ENCODE measurements at regions not wholly inside any gene's neighbourhood (a gene's known extent, or its start where the extent isn't known, plus 50 kb on each side); places are given as distances from the start of the nearest gene placed in this dataset.

DNA sequence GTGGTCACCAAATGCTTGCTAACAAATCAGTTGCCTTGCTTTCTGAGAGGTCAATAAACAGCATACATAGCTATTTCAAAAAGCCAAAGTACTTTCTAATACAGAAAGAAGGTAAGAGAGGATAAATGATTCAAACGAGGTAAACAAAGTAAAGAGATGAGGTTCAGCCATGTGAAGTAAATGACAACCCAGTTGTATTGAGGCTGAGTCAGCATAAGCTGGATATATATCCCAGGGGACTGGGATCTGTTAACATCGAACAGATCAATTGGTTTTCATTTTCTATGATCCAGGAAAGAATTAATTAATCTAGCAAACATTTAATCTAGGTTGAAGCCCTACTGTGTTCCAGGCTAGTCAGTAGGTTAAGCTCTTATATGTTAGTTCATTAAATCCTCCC lies 97.3 kb upstream of the GRIA3 start (continued):
- TF ChIP-seq, protein P1, sequence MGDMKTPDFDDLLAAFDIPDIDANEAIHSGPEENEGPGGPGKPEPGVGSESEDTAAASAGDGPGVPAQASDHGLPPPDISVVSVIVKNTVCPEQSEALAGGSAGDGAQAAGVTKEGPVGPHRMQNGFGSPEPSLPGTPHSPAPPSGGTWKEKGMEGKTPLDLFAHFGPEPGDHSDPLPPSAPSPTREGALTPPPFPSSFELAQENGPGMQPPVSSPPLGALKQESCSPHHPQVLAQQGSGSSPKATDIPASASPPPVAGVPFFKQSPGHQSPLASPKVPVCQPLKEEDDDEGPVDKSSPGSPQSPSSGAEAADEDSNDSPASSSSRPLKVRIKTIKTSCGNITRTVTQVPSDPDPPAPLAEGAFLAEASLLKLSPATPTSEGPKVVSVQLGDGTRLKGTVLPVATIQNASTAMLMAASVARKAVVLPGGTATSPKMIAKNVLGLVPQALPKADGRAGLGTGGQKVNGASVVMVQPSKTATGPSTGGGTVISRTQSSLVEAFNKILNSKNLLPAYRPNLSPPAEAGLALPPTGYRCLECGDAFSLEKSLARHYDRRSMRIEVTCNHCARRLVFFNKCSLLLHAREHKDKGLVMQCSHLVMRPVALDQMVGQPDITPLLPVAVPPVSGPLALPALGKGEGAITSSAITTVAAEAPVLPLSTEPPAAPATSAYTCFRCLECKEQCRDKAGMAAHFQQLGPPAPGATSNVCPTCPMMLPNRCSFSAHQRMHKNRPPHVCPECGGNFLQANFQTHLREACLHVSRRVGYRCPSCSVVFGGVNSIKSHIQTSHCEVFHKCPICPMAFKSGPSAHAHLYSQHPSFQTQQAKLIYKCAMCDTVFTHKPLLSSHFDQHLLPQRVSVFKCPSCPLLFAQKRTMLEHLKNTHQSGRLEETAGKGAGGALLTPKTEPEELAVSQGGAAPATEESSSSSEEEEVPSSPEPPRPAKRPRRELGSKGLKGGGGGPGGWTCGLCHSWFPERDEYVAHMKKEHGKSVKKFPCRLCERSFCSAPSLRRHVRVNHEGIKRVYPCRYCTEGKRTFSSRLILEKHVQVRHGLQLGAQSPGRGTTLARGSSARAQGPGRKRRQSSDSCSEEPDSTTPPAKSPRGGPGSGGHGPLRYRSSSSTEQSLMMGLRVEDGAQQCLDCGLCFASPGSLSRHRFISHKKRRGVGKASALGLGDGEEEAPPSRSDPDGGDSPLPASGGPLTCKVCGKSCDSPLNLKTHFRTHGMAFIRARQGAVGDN (IDR thresholded peaks at IDR 0.05), result no peak
- TF ChIP-seq, protein P2, sequence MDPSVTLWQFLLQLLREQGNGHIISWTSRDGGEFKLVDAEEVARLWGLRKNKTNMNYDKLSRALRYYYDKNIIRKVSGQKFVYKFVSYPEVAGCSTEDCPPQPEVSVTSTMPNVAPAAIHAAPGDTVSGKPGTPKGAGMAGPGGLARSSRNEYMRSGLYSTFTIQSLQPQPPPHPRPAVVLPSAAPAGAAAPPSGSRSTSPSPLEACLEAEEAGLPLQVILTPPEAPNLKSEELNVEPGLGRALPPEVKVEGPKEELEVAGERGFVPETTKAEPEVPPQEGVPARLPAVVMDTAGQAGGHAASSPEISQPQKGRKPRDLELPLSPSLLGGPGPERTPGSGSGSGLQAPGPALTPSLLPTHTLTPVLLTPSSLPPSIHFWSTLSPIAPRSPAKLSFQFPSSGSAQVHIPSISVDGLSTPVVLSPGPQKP (IDR thresholded peaks at IDR 0.05; ENCODE audit: low read depth, low read length), result no peak
- TF ChIP-seq EGR1 (IDR thresholded peaks at IDR 0.05; ENCODE audit: borderline replicate concordance in 1 of 2, low read depth in 2 of 2, low read length in 2 of 2), result no peak
- TF ChIP-seq, protein P3, sequence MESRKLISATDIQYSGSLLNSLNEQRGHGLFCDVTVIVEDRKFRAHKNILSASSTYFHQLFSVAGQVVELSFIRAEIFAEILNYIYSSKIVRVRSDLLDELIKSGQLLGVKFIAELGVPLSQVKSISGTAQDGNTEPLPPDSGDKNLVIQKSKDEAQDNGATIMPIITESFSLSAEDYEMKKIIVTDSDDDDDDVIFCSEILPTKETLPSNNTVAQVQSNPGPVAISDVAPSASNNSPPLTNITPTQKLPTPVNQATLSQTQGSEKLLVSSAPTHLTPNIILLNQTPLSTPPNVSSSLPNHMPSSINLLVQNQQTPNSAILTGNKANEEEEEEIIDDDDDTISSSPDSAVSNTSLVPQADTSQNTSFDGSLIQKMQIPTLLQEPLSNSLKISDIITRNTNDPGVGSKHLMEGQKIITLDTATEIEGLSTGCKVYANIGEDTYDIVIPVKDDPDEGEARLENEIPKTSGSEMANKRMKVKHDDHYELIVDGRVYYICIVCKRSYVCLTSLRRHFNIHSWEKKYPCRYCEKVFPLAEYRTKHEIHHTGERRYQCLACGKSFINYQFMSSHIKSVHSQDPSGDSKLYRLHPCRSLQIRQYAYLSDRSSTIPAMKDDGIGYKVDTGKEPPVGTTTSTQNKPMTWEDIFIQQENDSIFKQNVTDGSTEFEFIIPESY (IDR thresholded peaks at IDR 0.05), result no peak
- TF ChIP-seq IRF4 (IDR thresholded peaks at IDR 0.05; ENCODE audit: low read depth, low read length), result no peak
- no peak for TF ChIP-seq NFIC (IDR thresholded peaks at IDR 0.05; ENCODE audit: low read depth, low read length)
- no peak for TF ChIP-seq KLF5 (IDR thresholded peaks at IDR 0.05; ENCODE audit: partially characterized antibody)
- no peak for TF ChIP-seq NR2F1 (conservative IDR thresholded peaks at IDR 0.05)
- TF ChIP-seq CHD4 (IDR thresholded peaks at IDR 0.05), result no peak
- no peak for TF ChIP-seq CBX5 (IDR thresholded peaks at IDR 0.05; ENCODE audit: low read depth)
- TF ChIP-seq SUPT20H (IDR thresholded peaks at IDR 0.05; ENCODE audit: borderline replicate concordance, control insufficient read depth, low read depth, low read length), result no peak

Data from GM12878 (cell line).